Transverse colon (tissue), 4 donors: ENCODE measurements at regions not wholly inside any gene's neighbourhood (a gene's known extent, or its start where the extent isn't known, plus 50 kb on each side); places are given as distances from the start of the nearest gene placed in this dataset.

Source experiments
- DNase-seq: peaks from one replicate; pipeline ENCODE4 v3.0.0-alpha.2; 2019
- H3K27ac ChIP-seq, 4 donors: fragments of 200-600 bp; sonication (generic); 2 replicates each; pipeline ENCODE4 v1.5.1; 2016 to 2018; ENCODE audit warnings: inconsistent platforms in 4 of 4
- H3K27me3 ChIP-seq: fragments of 200-600 bp; sonication (generic); 2 replicates; pipeline ENCODE4 v1.5.1; 2017; ENCODE audit warnings: inconsistent platforms
- H3K36me3 ChIP-seq, 4 donors: fragments of 200-600 bp; sonication (generic); 2 replicates each; pipeline ENCODE4 v1.5.1; 2017 to 2019; ENCODE audit warnings: inconsistent platforms in 4 of 4
- H3K4me1 ChIP-seq, 4 donors: fragments of 200-600 bp; sonication (generic); 2 replicates each; pipeline ENCODE4 v1.5.1; 2017 to 2020; ENCODE audit warnings: inconsistent platforms in 4 of 4
- H3K4me3 ChIP-seq, 4 donors: fragments of 200-600 bp; sonication (generic); 1 replicate in 1 of 4; 2 replicates in 3 of 4; pipeline versions ENCODE4 v1.5.1 to v1.6.1; 2017 to 2019; ENCODE audit warnings: inconsistent platforms in 4 of 4
- H3K9me3 ChIP-seq, 2 donors: fragments of 200-600 bp; sonication (generic); 2 replicates each; pipeline ENCODE4 v1.5.1; 2017 to 2019; ENCODE audit warnings: inconsistent platforms in 2 of 2
- CTCF ChIP-seq, 5 experiments: fragments of 200-600 bp in 3 of 5; fragments of 450-650 bp in 2 of 5; sonication (generic) in 3 of 5; IDR thresholded peaks; 1 replicate in 2 of 5; 2 replicates in 3 of 5; pipeline ENCODE4 v1.5.1; 2016 to 2017; ENCODE audit warnings: antibody characterized with exemption in 5 of 5, inconsistent platforms in 3 of 5, mild to moderate bottlenecking in 2 of 5, moderate library complexity in 1 of 5
- EP300 ChIP-seq: sonication (generic); formaldehyde crosslinking; IDR thresholded peaks from one replicate; pipeline ENCODE4 v1.6.1; 2017; ENCODE audit warnings: antibody characterized with exemption, low read depth
- POLR2A ChIP-seq: fragments of 450-650 bp; IDR thresholded peaks from one replicate; pipeline ENCODE4 v1.6.1; 2016; ENCODE audit warnings: antibody characterized with exemption, mild to moderate bottlenecking, moderate library complexity
- POLR2AphosphoS5 ChIP-seq, 3 donors: sonication (generic); formaldehyde crosslinking; IDR thresholded peaks; one replicate each; pipeline ENCODE4 v1.6.1; 2016; ENCODE audit warnings: antibody characterized with exemption in 3 of 3
- WGBS, 2 donors: methylation state at CpG; one replicate each; pipeline ENCODE4 v1.1.5; 2018; ENCODE audit warnings: low coverage in 1 of 2; 5-methylcytosine and 5-hydroxymethylcytosine counted together
- in situ Hi-C, 4 donors: fragments of 200-750 bp; cut with MboI; loops; one replicate each; pipeline versions ENCODE4 v1.15.0 to v1.15.1; 2017; ENCODE audit warnings: low sequenced_read_pairs in 3 of 4, low pct_ligation_motif_present in 1 of 4, low pct_unique_long_range_greater_than_20kb in 1 of 4
- intact Hi-C: fragments of 100-400 bp; cut with DNase I; formaldehyde crosslinking; loops from one replicate; pipeline ENCODE4 v1.15.1; 2023; ENCODE audit warnings: low total_unique reads

DNA sequence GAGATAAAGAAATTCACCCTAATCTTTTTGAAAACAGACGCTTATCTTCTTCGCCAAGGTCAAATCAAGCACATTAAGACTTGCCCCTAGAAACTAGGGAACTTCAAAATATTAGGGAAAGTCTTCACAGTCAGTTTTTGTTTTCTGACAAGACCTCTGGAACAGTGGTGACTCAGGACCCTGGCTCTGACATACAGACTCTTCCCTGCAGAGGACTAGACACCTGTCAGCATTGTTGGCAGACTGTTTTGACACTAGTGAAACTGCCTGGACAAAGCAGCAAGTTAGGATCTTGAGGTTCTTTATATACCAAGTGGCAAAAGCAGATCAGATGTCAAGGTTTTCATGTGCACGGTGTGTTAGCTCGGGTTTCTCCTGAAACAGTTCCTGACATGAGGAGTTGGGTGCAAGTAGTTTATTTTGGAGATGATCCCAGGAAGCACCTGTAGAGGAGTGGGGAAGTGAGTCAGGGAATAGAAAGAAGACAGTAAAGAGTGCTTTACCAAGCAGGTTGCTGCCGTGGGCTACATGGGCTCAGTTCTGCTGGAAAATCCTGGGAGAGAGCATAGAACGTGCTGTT lies 182.0 kb upstream of the IRX5 start:
- no peak for TF ChIP-seq POLR2AphosphoS5 (IDR thresholded peaks at IDR 0.05)
- no peak for TF ChIP-seq CTCF (IDR thresholded peaks at IDR 0.05)
- no peak for TF ChIP-seq EP300
- H3K27ac ChIP-seq: no peak overlapping the region
- H3K4me1 ChIP-seq: no peaks in the 10 kb centered on the region
- no peak overlapping the region for H3K4me3 ChIP-seq
- H3K9me3 ChIP-seq: no peaks in the 10 kb centered on the region
- intact Hi-C loops: no loop called here
- no peak for DNase-seq
- no peaks in the 10 kb centered on the region for H3K27me3 ChIP-seq
- no peaks in the 10 kb centered on the region for H3K36me3 ChIP-seq
- 68 to 74% methylated on average over 3 to 6 of the region's 6 CpGs for WGBS, 2 donors
- in situ Hi-C loops: no loop called here

GRCh38 chr16:54746596-54746995 lies 184.1 kb upstream of the IRX5 start:
- 51 to 54% methylated on average over 3 to 4 of the region's 4 CpGs for WGBS, 2 donors
- Histone ChIP-seq H3K36me3 (no peaks in the 10 kb centered on the region), H3K27ac (no peak overlapping the region), H3K27me3 (no peaks in the 10 kb centered on the region), H3K4me3 (no peak overlapping the region), H3K9me3 (no peaks in the 10 kb centered on the region), H3K4me1 (no peaks in the 10 kb centered on the region)
- DNase-seq: no peak
- in situ Hi-C loops (no loop called here), intact Hi-C loops (no loop called here)
- TF ChIP-seq CTCF (IDR thresholded peaks at IDR 0.05) (no peak), POLR2A (no peak), POLR2AphosphoS5 (IDR thresholded peaks at IDR 0.05) (no peak), EP300 (no peak)

DNA sequence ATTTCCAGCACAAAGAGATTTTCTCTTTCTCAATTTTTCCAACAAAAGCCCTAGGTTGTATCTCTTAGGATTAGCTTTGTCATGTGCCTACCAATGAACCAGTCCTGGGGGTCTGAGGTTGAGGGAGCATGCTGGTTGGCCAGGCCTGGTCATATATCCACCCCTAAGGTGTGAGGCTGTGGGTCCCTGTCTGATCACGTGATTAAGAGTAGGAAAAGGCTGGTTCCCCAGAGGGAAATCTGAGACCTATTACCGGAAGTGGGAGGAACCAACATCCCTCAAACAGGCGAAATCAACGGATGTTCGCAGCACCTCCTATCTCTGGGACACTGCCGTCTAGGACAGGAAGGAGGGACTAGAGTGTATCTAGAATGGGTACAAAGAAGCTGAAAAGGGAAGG lies 185.7 kb upstream of the IRX5 start:
- intact Hi-C loops (no loop called here), in situ Hi-C loops (no loop called here)
- Histone ChIP-seq H3K36me3 (no peaks in the 10 kb centered on the region), H3K27ac (no peak overlapping the region), H3K9me3 (no peaks in the 10 kb centered on the region), H3K27me3 (no peaks in the 10 kb centered on the region), H3K4me1 (no peaks in the 10 kb centered on the region), H3K4me3 (no peak overlapping the region)
- TF ChIP-seq POLR2AphosphoS5 (IDR thresholded peaks at IDR 0.05) (no peak), POLR2A (no peak), CTCF (IDR thresholded peaks at IDR 0.05) (no peak), EP300 (no peak)
- 85 to 94% methylated on average over 3 to 6 of the region's 6 CpGs for WGBS, 2 donors
- no peak for DNase-seq

GRCh38 chr16:54742436-54742835 lies 188.2 kb upstream of the IRX5 start:
- no peaks in the 10 kb centered on the region for H3K4me1 ChIP-seq
- H3K9me3 ChIP-seq: no peaks in the 10 kb centered on the region
- no peaks in the 10 kb centered on the region for H3K27me3 ChIP-seq
- H3K27ac ChIP-seq: no peak overlapping the region
- no peaks in the 10 kb centered on the region for H3K36me3 ChIP-seq
- in situ Hi-C loops: no loop called here
- H3K4me3 ChIP-seq: no peak overlapping the region
- TF ChIP-seq POLR2A (no peak), POLR2AphosphoS5 (IDR thresholded peaks at IDR 0.05) (no peak), CTCF (IDR thresholded peaks at IDR 0.05) (no peak), EP300 (no peak)
- WGBS, 2 donors: 26 to 30% methylated on average over 1 of the region's 1 CpG
- DNase-seq: no peak
- intact Hi-C loops: no loop called here
